Right ventricle myocardium inferior (tissue), 1 donor: ENCODE measurements at regions not wholly inside any gene's neighbourhood (a gene's known extent, or its start where the extent isn't known, plus 50 kb on each side); places are given as distances from the start of the nearest gene placed in this dataset.

ENCODE experiments used
- ATAC-seq: fragments of 200-7000 bp; cut with Tn5 transposase; one replicate; pipeline ENCODE4 v1.9.1; 2020; ENCODE audit warnings: mild to moderate bottlenecking, moderate library complexity
- DNase-seq: peaks from one replicate; pipeline ENCODE4 v3.0.0; 2021; ENCODE audit errors: missing footprints
- intact Hi-C: fragments of 100-400 bp; cut with DNase I; formaldehyde crosslinking; loops from one replicate; pipeline ENCODE4 v1.11.0; 2022
- donor health status: DM: no; HTN: yes; CAD: no; lungs with severe emphysema.

- ATAC-seq (no peak), DNase-seq (no peak)
- intact Hi-C loops, result no loop called here
These were observed 260.7 kb upstream of the CSF3R start for GRCh38 chr1:36743286-36744005.

GRCh38 chr1:36741066-36741465 is 258.4 kb upstream of the CSF3R start:
- ATAC-seq (no peak), DNase-seq (no peak)
- intact Hi-C loops, result no loop called here

DNA sequence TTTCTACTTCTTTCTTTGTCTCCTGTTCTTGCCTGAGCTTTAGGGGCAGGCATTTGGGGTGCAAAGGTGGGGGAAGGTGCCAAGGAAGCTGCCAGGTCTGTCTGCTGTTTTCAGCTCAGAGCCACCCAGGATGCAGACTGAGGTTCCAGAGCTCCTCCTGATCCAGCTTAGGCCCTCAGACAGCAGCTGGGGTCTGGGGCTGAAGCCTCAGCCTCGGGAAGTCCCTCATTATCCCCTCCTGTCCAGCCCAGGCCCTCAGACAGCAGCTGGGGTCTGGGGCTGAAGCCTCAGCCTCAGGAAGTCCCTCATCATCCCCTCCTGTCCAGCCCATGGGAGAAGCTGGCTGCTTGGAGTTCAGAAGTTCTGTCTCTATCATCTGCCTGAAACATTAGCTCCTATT is 257.7 kb upstream of the CSF3R start:
- ATAC-seq (no peak), DNase-seq (no peak)
- intact Hi-C loops, result no loop called here

GRCh38 chr1:36739703-36740289 is 257.1 kb upstream of the CSF3R start:
- intact Hi-C loops, result no loop called here
- no peak for ATAC-seq
- DNase-seq, result no peak

GRCh38 chr1:36738245-36738644 is 255.5 kb upstream of the CSF3R start:
- intact Hi-C loops, result no loop called here
- no peak for DNase-seq
- ATAC-seq, result no peak

DNA sequence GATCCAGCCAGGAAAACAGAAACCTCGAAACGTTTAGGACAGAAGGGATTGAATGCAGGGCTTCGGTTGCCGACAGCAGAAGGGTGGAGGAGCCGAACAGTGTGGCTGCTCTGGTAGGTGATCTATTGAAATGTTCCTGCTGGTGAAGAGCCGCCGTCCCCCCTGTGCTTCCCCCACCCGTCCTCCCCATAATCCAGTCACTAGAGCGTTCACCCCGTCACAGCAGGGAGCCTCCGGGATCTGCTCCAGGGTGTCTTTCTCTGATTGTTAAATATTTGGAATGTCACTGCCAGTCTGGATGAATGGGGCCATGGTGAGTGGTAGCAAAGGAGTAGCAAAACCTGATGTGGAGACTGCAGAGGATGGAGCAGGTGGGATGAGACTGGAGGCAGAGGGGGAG is 255.1 kb upstream of the CSF3R start:
- ATAC-seq (no peak), DNase-seq (no peak)
- intact Hi-C loops, result no loop called here

DNA sequence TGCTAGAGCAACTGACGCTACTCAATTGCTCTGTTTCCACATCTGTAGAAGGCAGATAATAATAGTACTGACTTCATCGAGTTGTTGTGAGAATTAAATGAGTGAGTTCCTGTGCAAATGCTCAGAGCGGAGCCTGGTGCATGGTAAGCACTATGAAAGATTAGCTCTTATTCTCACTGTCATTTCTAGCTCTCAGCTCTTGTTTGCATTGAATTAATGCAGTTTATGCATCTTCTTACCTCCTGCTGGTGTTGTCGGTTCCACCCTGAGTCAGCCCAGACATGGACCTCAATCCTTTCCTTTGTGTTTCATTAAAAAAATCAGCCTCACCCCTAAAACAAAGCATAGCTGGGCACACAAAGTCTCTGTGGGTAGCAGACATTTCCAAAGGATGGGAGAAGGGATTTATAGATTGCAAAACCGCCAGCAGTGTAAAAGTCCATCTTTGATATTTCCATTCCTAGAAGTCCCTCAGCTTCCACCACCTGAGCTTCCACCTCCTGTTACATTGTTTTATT is 254.4 kb upstream of the CSF3R start:
- ATAC-seq (no peak), DNase-seq (no peak)
- intact Hi-C loops, result no loop called here

- no peak for DNase-seq
- no peak for ATAC-seq
- intact Hi-C loops, result no loop called here
These were observed 253.4 kb upstream of the CSF3R start for GRCh38 chr1:36735939-36736730.

DNA sequence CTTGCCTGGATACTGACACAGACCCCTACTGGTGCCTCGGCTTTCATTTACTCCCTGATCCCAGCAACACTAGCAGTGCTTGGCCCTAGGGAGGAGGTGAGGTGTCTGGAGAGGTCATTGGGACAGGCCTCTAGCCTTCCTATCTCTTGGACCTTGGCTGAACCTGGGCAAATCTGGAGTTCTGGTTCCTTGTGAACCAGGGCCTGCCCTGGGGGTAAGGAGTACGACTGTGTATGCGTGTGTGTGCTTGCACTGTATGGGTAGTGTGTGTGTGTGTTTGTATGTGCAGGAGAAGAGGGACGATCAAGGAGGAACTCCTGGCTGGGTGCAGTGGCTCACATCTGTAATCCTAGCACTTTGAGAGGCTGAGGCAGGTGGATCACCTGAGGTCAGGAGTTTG is 252.7 kb upstream of the CSF3R start:
- ATAC-seq (no peak), DNase-seq (no peak)
- intact Hi-C loops, result no loop called here

- intact Hi-C loops, result no loop called here
- ATAC-seq (no peak), DNase-seq (no peak)
These were observed 251.6 kb upstream of the CSF3R start for GRCh38 chr1:36734356-36734755.

GRCh38 chr1:36733748-36734147 is 251.0 kb upstream of the CSF3R start:
- no peak for DNase-seq
- intact Hi-C loops, result no loop called here
- ATAC-seq, result no peak

- DNase-seq (no peak), ATAC-seq (no peak)
- intact Hi-C loops, result no loop called here
These were observed 249.3 kb upstream of the CSF3R start for GRCh38 chr1:36732015-36732356.

DNA sequence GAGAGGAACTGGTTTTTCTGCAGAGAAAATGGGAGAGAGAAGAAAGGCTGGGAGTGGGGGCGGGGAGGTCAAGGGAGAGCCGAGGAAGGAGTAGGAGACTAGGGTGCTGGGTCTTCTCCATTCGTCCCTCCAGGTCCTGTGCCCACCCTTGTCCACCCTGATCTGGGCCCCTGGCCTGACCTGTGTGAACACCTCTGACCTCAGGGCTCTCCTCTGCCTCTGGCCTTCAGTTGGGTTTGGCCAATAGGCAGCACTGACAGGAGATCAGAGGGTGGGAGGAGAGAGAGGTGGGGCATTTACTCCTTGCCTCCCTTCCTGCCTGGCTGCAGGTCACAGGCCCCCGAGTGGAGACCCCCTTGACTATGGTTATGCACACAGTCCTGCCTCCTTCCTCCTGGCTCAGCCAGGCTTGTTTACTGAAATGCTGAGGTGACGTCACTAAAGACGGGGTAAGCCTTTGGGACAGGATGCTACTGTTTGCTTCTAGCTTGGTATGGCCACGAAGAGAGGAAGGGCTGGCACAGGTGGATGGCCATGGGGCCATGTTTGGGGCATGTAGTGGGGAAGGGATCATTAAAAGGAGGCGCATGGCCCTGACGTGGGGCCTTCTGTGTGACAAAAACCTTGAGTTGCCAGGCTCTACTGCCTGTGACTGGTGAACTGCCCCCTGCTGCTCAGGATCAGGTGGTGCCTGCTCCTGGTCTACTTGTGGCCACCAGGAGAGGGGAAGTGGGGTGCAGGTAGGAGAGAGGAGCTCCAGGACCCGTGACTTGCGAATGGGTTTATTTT is 248.7 kb upstream of the CSF3R start:
- ATAC-seq (no peak), DNase-seq (no peak)
- intact Hi-C loops, result no loop called here

DNA sequence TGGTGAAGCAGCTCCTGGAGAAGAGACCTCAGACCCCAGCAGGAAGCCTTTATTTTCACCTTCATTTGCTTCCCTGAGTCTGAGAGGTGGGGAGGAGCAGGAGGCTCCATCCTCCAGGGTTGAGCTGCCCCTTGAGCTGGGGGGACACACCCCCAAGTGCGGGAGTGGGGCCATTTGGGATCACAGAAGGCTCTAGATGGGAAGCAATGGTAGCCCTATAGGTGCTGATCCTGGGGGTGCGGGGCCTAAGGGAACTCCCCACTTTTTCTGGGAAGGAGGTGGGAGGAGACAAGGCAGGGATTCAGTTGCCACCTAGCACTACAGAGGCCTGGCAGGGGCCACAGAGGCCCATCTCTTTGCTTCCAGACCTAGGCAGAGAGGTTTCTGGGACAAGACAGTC is 247.9 kb upstream of the CSF3R start:
- ATAC-seq, result no peak
- no peak for DNase-seq
- intact Hi-C loops, result no loop called here

GRCh38 chr1:36729716-36730510 is 247.2 kb upstream of the CSF3R start:
- no peak for ATAC-seq
- intact Hi-C loops, result no loop called here
- DNase-seq, result no peak

DNA sequence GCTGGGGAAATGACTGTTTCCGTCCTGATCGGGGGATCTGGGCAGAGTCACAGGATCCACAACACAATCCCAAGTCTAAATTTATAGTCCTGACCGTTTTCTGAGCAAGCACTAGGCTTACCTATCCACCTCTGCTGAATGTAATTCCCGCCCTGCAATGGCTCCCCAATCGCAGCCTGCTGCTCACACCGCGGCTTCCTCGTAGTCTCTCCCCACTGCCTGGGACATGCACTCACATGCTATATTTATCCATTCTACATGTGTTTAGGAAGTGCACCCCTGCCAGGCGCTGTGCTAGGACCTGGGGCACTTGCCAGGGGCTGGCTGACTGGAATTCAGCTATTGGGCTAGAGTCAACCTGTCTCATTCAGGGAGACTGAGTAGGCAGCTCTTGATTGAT is 246.6 kb upstream of the CSF3R start:
- no peak for ATAC-seq
- no peak for DNase-seq
- intact Hi-C loops, result no loop called here

- ATAC-seq (no peak), DNase-seq (no peak)
- intact Hi-C loops, result no loop called here
These were observed 246.1 kb upstream of the CSF3R start for GRCh38 chr1:36728846-36729245.

DNA sequence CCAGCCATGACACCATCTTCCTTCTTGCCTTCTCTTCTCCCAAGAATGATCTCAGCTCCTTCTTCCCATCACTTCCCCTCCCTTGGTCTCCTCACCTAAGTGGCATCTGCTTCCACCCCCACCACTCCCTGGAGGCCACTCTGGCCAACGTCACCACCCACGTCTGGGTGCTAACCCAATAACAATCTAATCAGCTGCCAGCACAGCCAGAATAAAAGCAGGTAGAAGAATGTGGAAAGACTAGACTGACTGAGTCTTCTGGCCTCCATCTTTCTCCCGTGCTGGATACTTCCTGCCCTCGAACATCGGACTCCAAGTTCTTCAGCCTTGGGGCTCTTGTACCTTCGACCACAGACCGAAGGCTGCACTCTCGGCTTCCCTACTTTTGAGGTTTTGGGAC is 245.3 kb upstream of the CSF3R start:
- no peak for ATAC-seq
- no peak for DNase-seq
- intact Hi-C loops, result no loop called here

DNA sequence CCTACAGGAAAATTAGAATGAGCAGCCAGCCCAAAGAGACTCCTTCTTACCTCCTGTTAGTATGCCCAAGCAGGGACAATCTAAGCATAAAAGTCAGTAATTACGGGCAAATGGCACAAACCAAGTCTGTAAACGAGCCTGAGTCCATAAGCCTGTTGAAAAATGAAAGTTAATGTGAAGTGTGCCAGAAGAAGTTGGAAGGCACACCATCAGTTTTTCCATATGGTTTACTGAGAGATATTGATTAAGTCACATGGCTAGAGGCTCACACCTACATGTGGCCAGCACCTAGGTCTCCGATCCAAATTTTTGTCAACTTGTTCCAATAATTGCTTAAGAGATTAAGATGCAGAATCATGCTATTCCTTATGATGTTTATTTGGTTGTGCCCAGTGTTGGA is 242.4 kb upstream of the CSF3R start:
- DNase-seq, result no peak
- intact Hi-C loops, result no loop called here
- ATAC-seq, result no peak
